ENCODE measurements at regions not wholly inside any gene's neighbourhood (a gene's known extent, or its start where the extent isn't known, plus 50 kb on each side); places are given as distances from the start of the nearest gene placed in this dataset.

- no peak for TF ChIP-seq CTCF (conservative IDR thresholded peaks at IDR 0.05)
- TF ChIP-seq ZFX (IDR thresholded peaks at IDR 0.05) = no peak
- H3K27ac ChIP-seq = no peak overlapping the region
These were observed 81.9 kb upstream of the E2F3 start for GRCh38 chr6:20319520-20320357.

- no peak overlapping the region for H3K27ac ChIP-seq
- TF ChIP-seq CTCF (conservative IDR thresholded peaks at IDR 0.05) (no peak), ZFX (IDR thresholded peaks at IDR 0.05) (no peak)
These were observed 75.8 kb upstream of the E2F3 start for GRCh38 chr6:20325641-20326421.

GRCh38 chr6:20326422-20326728 lies 75.3 kb upstream of the E2F3 start:
- H3K27ac ChIP-seq = no peak overlapping the region
- no peak for TF ChIP-seq CTCF (conservative IDR thresholded peaks at IDR 0.05)
- no peak for TF ChIP-seq ZFX (IDR thresholded peaks at IDR 0.05)

- TF ChIP-seq CTCF (conservative IDR thresholded peaks at IDR 0.05) (no peak), ZFX (IDR thresholded peaks at IDR 0.05) (no peak)
- H3K27ac ChIP-seq = no peak overlapping the region
These were observed 74.5 kb upstream of the E2F3 start for GRCh38 chr6:20327141-20327540.

- no peak overlapping the region for H3K27ac ChIP-seq
- TF ChIP-seq CTCF (conservative IDR thresholded peaks at IDR 0.05) = no peak
- no peak for TF ChIP-seq ZFX (IDR thresholded peaks at IDR 0.05)
These were observed 73.3 kb upstream of the E2F3 start for GRCh38 chr6:20328266-20328923.

GRCh38 chr6:20328924-20329300 lies 72.8 kb upstream of the E2F3 start:
- no peak overlapping the region for H3K27ac ChIP-seq
- TF ChIP-seq ZFX (IDR thresholded peaks at IDR 0.05) (no peak), CTCF (conservative IDR thresholded peaks at IDR 0.05) (no peak)

GRCh38 chr6:20331042-20331441 lies 70.6 kb upstream of the E2F3 start:
- no peak overlapping the region for H3K27ac ChIP-seq
- TF ChIP-seq ZFX (IDR thresholded peaks at IDR 0.05) (no peak), CTCF (conservative IDR thresholded peaks at IDR 0.05) (no peak)

All from C4-2B (cell line).